ENCODE measurements at regions not wholly inside any gene's neighbourhood (a gene's known extent, or its start where the extent isn't known, plus 50 kb on each side); places are given as distances from the start of the nearest gene placed in this dataset.

DNA sequence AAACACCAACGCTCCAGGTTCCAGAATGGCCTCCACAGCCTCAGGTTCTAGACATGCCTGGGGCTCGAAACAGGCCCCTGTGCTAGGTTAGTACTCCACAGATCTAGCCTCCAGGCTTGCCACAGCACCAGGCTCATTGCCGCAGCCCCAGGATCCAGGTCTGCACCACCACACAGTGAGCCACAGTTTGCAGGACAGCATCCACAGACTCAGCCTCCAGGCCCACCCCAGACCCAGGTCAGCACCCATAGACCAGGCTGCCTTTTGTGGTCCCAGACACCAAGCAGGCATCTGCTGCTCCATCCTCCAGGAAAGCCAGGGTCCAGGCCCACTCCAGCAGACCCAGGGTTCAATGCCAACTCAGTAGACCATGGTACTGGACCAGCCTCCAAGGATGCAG lies 132.3 kb upstream of the VSTM2A start:
- H3K9me3 ChIP-seq (ENCODE audit: insufficient read depth, low read depth, low read length) = peaks cover 10% of the 10 kb centered on the region; the same call in 1 of the 2 replicates
- no peak overlapping the region for H3K4me3 ChIP-seq (ENCODE audit: low read length, poor library complexity, severe bottlenecking)
- no peak overlapping the region for H3K9ac ChIP-seq (ENCODE audit: low read depth, low read length, poor library complexity, severe bottlenecking)
- H4K20me1 ChIP-seq (ENCODE audit: insufficient read depth, low read length, poor library complexity, severe bottlenecking) = no peaks in the 10 kb centered on the region
- H2AFZ ChIP-seq (ENCODE audit: low read length) = no peak overlapping the region
- no peaks in the 10 kb centered on the region for H3K79me2 ChIP-seq (ENCODE audit: insufficient read depth, low read length)
- no peaks in the 10 kb centered on the region for H3K9me2 ChIP-seq (replicated peaks; ENCODE audit: low read depth, low read length)
- TF ChIP-seq EZH2phosphoT487 (IDR thresholded peaks at IDR 0.05; ENCODE audit: borderline replicate concordance) (no peak), CTCF (conservative IDR thresholded peaks at IDR 0.05; ENCODE audit: low read length) (no peak)
- H3K36me3 ChIP-seq (ENCODE audit: insufficient read depth, low read length) = no peaks in the 10 kb centered on the region
- H3K4me1 ChIP-seq (ENCODE audit: insufficient read depth, low read length, poor library complexity, severe bottlenecking) = no peaks in the 10 kb centered on the region
- no peak overlapping the region for H3K4me2 ChIP-seq (ENCODE audit: low read depth, low read length, poor library complexity, severe bottlenecking)
- H3F3A ChIP-seq (ENCODE audit: low read depth) = no peaks in the 10 kb centered on the region
- no peaks in the 10 kb centered on the region for H3K27me3 ChIP-seq (ENCODE audit: insufficient read depth, low read length, poor library complexity, severe bottlenecking)

GRCh38 chr7:54416678-54417077 lies 125.5 kb upstream of the VSTM2A start:
- H3K27me3 ChIP-seq (ENCODE audit: insufficient read depth, low read length, poor library complexity, severe bottlenecking) = no peaks in the 10 kb centered on the region
- peaks cover 3% of the 10 kb centered on the region; the same call in 1 of the 2 replicates for H3K9me3 ChIP-seq (ENCODE audit: insufficient read depth, low read depth, low read length)
- no peak overlapping the region for H3K4me3 ChIP-seq (ENCODE audit: low read length, poor library complexity, severe bottlenecking)
- TF ChIP-seq CTCF (conservative IDR thresholded peaks at IDR 0.05; ENCODE audit: low read length) = no peak
- no peak for TF ChIP-seq EZH2phosphoT487 (IDR thresholded peaks at IDR 0.05; ENCODE audit: borderline replicate concordance)
- H3K79me2 ChIP-seq (ENCODE audit: insufficient read depth, low read length) = no peaks in the 10 kb centered on the region
- no peak overlapping the region for H3K9ac ChIP-seq (ENCODE audit: low read depth, low read length, poor library complexity, severe bottlenecking)
- no peaks in the 10 kb centered on the region; the same call in 1 of the 2 replicates for H3K9me2 ChIP-seq (replicated peaks; ENCODE audit: low read depth, low read length)
- no peaks in the 10 kb centered on the region for H3K4me1 ChIP-seq (ENCODE audit: insufficient read depth, low read length, poor library complexity, severe bottlenecking)
- H3K4me2 ChIP-seq (ENCODE audit: low read depth, low read length, poor library complexity, severe bottlenecking) = no peak overlapping the region
- H3K36me3 ChIP-seq (ENCODE audit: insufficient read depth, low read length) = no peaks in the 10 kb centered on the region
- no peak overlapping the region for H2AFZ ChIP-seq (ENCODE audit: low read length)
- H3F3A ChIP-seq (ENCODE audit: low read depth) = no peaks in the 10 kb centered on the region
- H4K20me1 ChIP-seq (ENCODE audit: insufficient read depth, low read length, poor library complexity, severe bottlenecking) = no peaks in the 10 kb centered on the region

DNA sequence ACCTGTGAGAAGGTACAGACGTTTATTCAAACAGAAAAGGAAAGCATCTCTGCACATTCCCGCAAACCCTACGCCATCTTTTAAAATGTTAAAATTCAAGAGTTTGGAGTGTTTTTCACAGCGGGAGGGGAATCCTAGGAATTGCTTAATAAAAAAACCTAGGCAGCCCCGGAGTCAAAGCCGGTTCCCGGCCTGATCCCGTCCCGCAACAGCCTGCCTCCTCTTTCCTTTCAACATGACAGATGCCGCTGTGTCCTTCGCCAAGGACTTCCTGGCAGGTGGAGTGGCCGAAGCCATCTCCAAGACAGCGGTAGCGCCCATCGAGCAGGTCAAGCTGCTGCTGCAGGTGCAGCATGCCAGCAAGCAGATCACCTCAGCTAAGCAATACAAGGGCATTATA lies 123.0 kb upstream of the VSTM2A start:
- no peaks in the 10 kb centered on the region for H3K27me3 ChIP-seq (ENCODE audit: insufficient read depth, low read length, poor library complexity, severe bottlenecking)
- no peak overlapping the region for H2AFZ ChIP-seq (ENCODE audit: low read length)
- no peak overlapping the region for H3K4me2 ChIP-seq (ENCODE audit: low read depth, low read length, poor library complexity, severe bottlenecking)

More for the DNA sequence above, 123.0 kb upstream of the VSTM2A start:
- Histone ChIP-seq H3K79me2 (ENCODE audit: insufficient read depth, low read length) (no peaks in the 10 kb centered on the region), H3K4me1 (ENCODE audit: insufficient read depth, low read length, poor library complexity, severe bottlenecking) (no peaks in the 10 kb centered on the region), H3K36me3 (ENCODE audit: insufficient read depth, low read length) (no peaks in the 10 kb centered on the region), H3K9ac (ENCODE audit: low read depth, low read length, poor library complexity, severe bottlenecking) (no peak overlapping the region), H3F3A (ENCODE audit: low read depth) (no peaks in the 10 kb centered on the region), H3K9me2 (replicated peaks; ENCODE audit: low read depth, low read length) (no peaks in the 10 kb centered on the region; the same call in 1 of the 2 replicates), H3K9me3 (ENCODE audit: insufficient read depth, low read depth, low read length) (peaks cover 3% of the 10 kb centered on the region; the same call in 1 of the 2 replicates), H4K20me1 (ENCODE audit: insufficient read depth, low read length, poor library complexity, severe bottlenecking) (no peaks in the 10 kb centered on the region), H3K4me3 (ENCODE audit: low read length, poor library complexity, severe bottlenecking) (no peak overlapping the region)
- TF ChIP-seq EZH2phosphoT487 (IDR thresholded peaks at IDR 0.05; ENCODE audit: borderline replicate concordance) (no peak), CTCF (conservative IDR thresholded peaks at IDR 0.05; ENCODE audit: low read length) (no peak)

Data from Loucy (cell line).